CD4-positive, alpha-beta memory T cell (primary cell): ENCODE measurements at regions not wholly inside any gene's neighbourhood (a gene's known extent, or its start where the extent isn't known, plus 50 kb on each side); places are given as distances from the start of the nearest gene placed in this dataset.
A peak's percentile ranks its signal among the peaks of the same experiment; 100 is the strongest.

Experiments
- CTCF ChIA-PET: fragments of 350-600 bp; sonication (Branson Sonifier 250); formaldehyde crosslinking; loops from one replicate; lab custom pipeline; 2021; ENCODE audit warnings: inconsistent platforms; ENCODE audit not compliant: partially characterized antibody; lab: Charles Lee
- POLR2A ChIA-PET: fragments of 350-600 bp; sonication (Branson Sonifier 250); formaldehyde crosslinking; loops from one replicate; lab custom pipeline; 2021; ENCODE audit not compliant: partially characterized antibody; lab: Charles Lee
- DNase-seq, 5 donors: peaks; one replicate each; pipeline versions ENCODE4 v3.0.0 to v3.0.0-alpha.2; 2020 to 2022; ENCODE audit warnings: mixed read lengths in 1 of 5
- H3K27ac ChIP-seq: one replicate; pipeline ENCODE4 v1.7.0; 2013; ENCODE audit warnings: low read depth, low read length
- H3K27me3 ChIP-seq: 2 replicates; pipeline ENCODE4 v1.7.0; 2013; ENCODE audit warnings: mild to moderate bottlenecking, low read length, moderate library complexity; ENCODE audit not compliant: insufficient read depth
- H3K36me3 ChIP-seq: 2 replicates; pipeline ENCODE4 v1.7.0; 2013; ENCODE audit warnings: mild to moderate bottlenecking, low read length, moderate library complexity; ENCODE audit not compliant: insufficient read depth
- H3K4me1 ChIP-seq: 2 replicates; pipeline ENCODE4 v1.7.0; 2013; ENCODE audit warnings: mild to moderate bottlenecking, low read length, moderate library complexity; ENCODE audit not compliant: insufficient read depth
- H3K4me3 ChIP-seq, 2 donors: one replicate each; pipeline ENCODE4 v1.7.0; 2013; ENCODE audit warnings: low read length in 2 of 2, mild to moderate bottlenecking in 1 of 2
- H3K9me3 ChIP-seq, 2 donors: one replicate each; pipeline ENCODE4 v1.7.0; 2013; ENCODE audit warnings: low read length in 2 of 2, control low read depth in 1 of 2; ENCODE audit not compliant: control insufficient read depth in 1 of 2
- H3K27ac Mint-ChIP-seq, 7 donors: one replicate each; pipeline ENCODE4 v1.8.0; 2020 to 2021; ENCODE audit warnings: mixed read lengths in 7 of 7, mild to moderate bottlenecking in 6 of 7, inconsistent platforms in 3 of 7, moderate library complexity in 3 of 7
- H3K27me3 Mint-ChIP-seq, 2 donors: one replicate each; pipeline ENCODE4 v1.8.0; 2020 to 2021; ENCODE audit warnings: mixed read lengths in 2 of 2
- H3K36me3 Mint-ChIP-seq, 2 donors: one replicate each; pipeline ENCODE4 v1.8.0; 2020 to 2021; ENCODE audit warnings: mixed read lengths in 2 of 2, inconsistent platforms in 1 of 2, mild to moderate bottlenecking in 1 of 2
- H3K4me1 Mint-ChIP-seq, 4 donors: one replicate each; pipeline ENCODE4 v1.8.0; 2020 to 2021; ENCODE audit warnings: mixed read lengths in 4 of 4, mild to moderate bottlenecking in 1 of 4
- H3K4me3 Mint-ChIP-seq, 8 donors: one replicate each; pipeline ENCODE4 v1.8.0; 2020 to 2021; ENCODE audit warnings: mixed read lengths in 8 of 8, mild to moderate bottlenecking in 7 of 8, moderate library complexity in 6 of 8, inconsistent platforms in 3 of 8
- H3K9me3 Mint-ChIP-seq, 8 donors: one replicate each; pipeline ENCODE4 v1.8.0; 2020 to 2021; ENCODE audit warnings: mixed read lengths in 8 of 8, mild to moderate bottlenecking in 5 of 8, inconsistent platforms in 3 of 8, moderate library complexity in 1 of 8
- intact Hi-C: fragments of 100-400 bp; cut with micrococcal nuclease; formaldehyde crosslinking; loops from one replicate; pipeline ENCODE4 v1.15.1; 2023

GRCh38 chr2:190792956-190793888, 87.4 kb upstream of the GLS start:
- peak overlapping the region in 1 of 8 donors; percentile 4 for H3K4me3 Mint-ChIP-seq
- Histone ChIP-seq H3K36me3 (no peaks in the 10 kb centered on the region), H3K4me3 (no peak overlapping the region), H3K4me1 (no peaks in the 10 kb centered on the region), H3K27ac (no peak overlapping the region), H3K27me3 (no peaks in the 10 kb centered on the region), H3K9me3 (no peaks in the 10 kb centered on the region)
- no peaks in the 10 kb centered on the region for H3K9me3 Mint-ChIP-seq
- POLR2A ChIA-PET = interaction anchor here (0.6 kb wide), 1 partner anchor 257 kb away, joined by 5 read pairs; no protein-coding TSS in a partner anchor
- no peak overlapping the region for H3K27ac Mint-ChIP-seq
- DNase-seq = no peak
- CTCF ChIA-PET = interaction anchor here (1.1 to 1.2 kb wide), 3 partner anchors 9 to 57 kb away, joined by 3 to 4 read pairs (median 3); no protein-coding TSS in a partner anchor
- intact Hi-C loops = no loop called here
- H3K4me1 Mint-ChIP-seq = peaks cover 3 to 7% (median 5%) of the 10 kb centered on the region in 4 donors
- no peaks in the 10 kb centered on the region for H3K27me3 Mint-ChIP-seq
- H3K36me3 Mint-ChIP-seq = no peaks in the 10 kb centered on the region

- Histone ChIP-seq H3K27ac (no peak overlapping the region), H3K36me3 (no peaks in the 10 kb centered on the region), H3K4me1 (no peaks in the 10 kb centered on the region), H3K4me3 (no peak overlapping the region), H3K27me3 (no peaks in the 10 kb centered on the region), H3K9me3 (no peaks in the 10 kb centered on the region)
- Mint-ChIP-seq H3K27ac (no peak overlapping the region), H3K9me3 (no peaks in the 10 kb centered on the region), H3K27me3 (no peaks in the 10 kb centered on the region), H3K36me3 (no peaks in the 10 kb centered on the region), H3K4me1 (peaks cover 3 to 7% (median 5%) of the 10 kb centered on the region in 4 donors), H3K4me3 (no peak overlapping the region)
- POLR2A ChIA-PET = no interaction called here
- DNase-seq = no peak
- CTCF ChIA-PET = interaction anchor here (1.0 to 1.2 kb wide), 2 partner anchors 14 to 56 kb away, joined by 3 to 5 read pairs; no protein-coding TSS in a partner anchor
- intact Hi-C loops = no loop called here
These were observed 86.2 kb upstream of the GLS start for GRCh38 chr2:190794377-190794776.

GRCh38 chr2:190794790-190795189, 85.8 kb upstream of the GLS start:
- no peak overlapping the region for H3K27ac Mint-ChIP-seq
- H3K4me3 Mint-ChIP-seq = no peak overlapping the region
- ChIA-PET POLR2A (no interaction called here), CTCF (interaction anchor here (1.0 kb wide), 1 partner anchor 14 kb away, joined by 5 read pairs; no protein-coding TSS in a partner anchor)
- peaks cover 3 to 7% (median 5%) of the 10 kb centered on the region in 4 donors for H3K4me1 Mint-ChIP-seq
- Histone ChIP-seq H3K4me3 (no peak overlapping the region), H3K27me3 (no peaks in the 10 kb centered on the region), H3K9me3 (no peaks in the 10 kb centered on the region), H3K36me3 (no peaks in the 10 kb centered on the region), H3K27ac (no peak overlapping the region), H3K4me1 (no peaks in the 10 kb centered on the region)
- H3K9me3 Mint-ChIP-seq = no peaks in the 10 kb centered on the region
- intact Hi-C loops = no loop called here
- no peaks in the 10 kb centered on the region for H3K27me3 Mint-ChIP-seq
- DNase-seq = no peak
- no peaks in the 10 kb centered on the region for H3K36me3 Mint-ChIP-seq

- no peaks in the 10 kb centered on the region for H3K9me3 Mint-ChIP-seq
- H3K4me3 Mint-ChIP-seq = no peak overlapping the region
- H3K27ac Mint-ChIP-seq = no peak overlapping the region
- CTCF ChIA-PET = interaction anchor here (0.9 kb wide), 1 partner anchor 10 kb away, joined by 3 read pairs; no protein-coding TSS in a partner anchor
- Histone ChIP-seq H3K4me1 (no peaks in the 10 kb centered on the region), H3K9me3 (no peaks in the 10 kb centered on the region), H3K27me3 (no peaks in the 10 kb centered on the region), H3K4me3 (no peak overlapping the region), H3K27ac (no peak overlapping the region), H3K36me3 (no peaks in the 10 kb centered on the region)
- H3K4me1 Mint-ChIP-seq = peaks cover 3 to 7% (median 5%) of the 10 kb centered on the region in 4 donors
- no peaks in the 10 kb centered on the region for H3K27me3 Mint-ChIP-seq
- no peak for DNase-seq
- no peaks in the 10 kb centered on the region for H3K36me3 Mint-ChIP-seq
- POLR2A ChIA-PET = no interaction called here
- intact Hi-C loops = no loop called here
These were observed 84.9 kb upstream of the GLS start for GRCh38 chr2:190795686-190796085.

- ChIA-PET CTCF (no interaction called here), POLR2A (no interaction called here)
- Mint-ChIP-seq H3K27me3 (no peaks in the 10 kb centered on the region), H3K4me3 (no peak overlapping the region), H3K9me3 (no peaks in the 10 kb centered on the region), H3K36me3 (no peaks in the 10 kb centered on the region), H3K27ac (no peak overlapping the region), H3K4me1 (no peaks in the 10 kb centered on the region)
- DNase-seq = no peak
- intact Hi-C loops = loop anchor here (10.0 kb wide), 1 partner anchor 775 kb away; no protein-coding TSS in a partner anchor
- Histone ChIP-seq H3K27me3 (no peaks in the 10 kb centered on the region), H3K4me1 (no peaks in the 10 kb centered on the region), H3K27ac (no peak overlapping the region), H3K4me3 (no peak overlapping the region), H3K36me3 (no peaks in the 10 kb centered on the region), H3K9me3 (no peaks in the 10 kb centered on the region)
These were observed 80.6 kb upstream of the GLS start for GRCh38 chr2:190799999-190800398.

GRCh38 chr2:190800528-190800927, 80.1 kb upstream of the GLS start:
- Mint-ChIP-seq H3K4me3 (no peak overlapping the region), H3K27me3 (no peaks in the 10 kb centered on the region), H3K4me1 (no peaks in the 10 kb centered on the region), H3K36me3 (no peaks in the 10 kb centered on the region), H3K9me3 (no peaks in the 10 kb centered on the region), H3K27ac (no peak overlapping the region)
- Histone ChIP-seq H3K4me1 (no peaks in the 10 kb centered on the region), H3K27ac (no peak overlapping the region), H3K9me3 (no peaks in the 10 kb centered on the region), H3K36me3 (no peaks in the 10 kb centered on the region), H3K27me3 (no peaks in the 10 kb centered on the region), H3K4me3 (no peak overlapping the region)
- intact Hi-C loops = loop anchor here (10.0 kb wide), 1 partner anchor 776 kb away; no protein-coding TSS in a partner anchor
- no peak for DNase-seq
- CTCF ChIA-PET = interaction anchor here (0.9 kb wide), 2 partner anchors 26 to 416 kb away, joined by 3 read pairs; no protein-coding TSS in a partner anchor
- POLR2A ChIA-PET = no interaction called here

- H3K4me3 Mint-ChIP-seq = no peak overlapping the region
- H3K27ac Mint-ChIP-seq = no peak overlapping the region
- Histone ChIP-seq H3K27me3 (no peaks in the 10 kb centered on the region), H3K4me1 (no peaks in the 10 kb centered on the region), H3K36me3 (no peaks in the 10 kb centered on the region), H3K9me3 (no peaks in the 10 kb centered on the region), H3K27ac (no peak overlapping the region), H3K4me3 (no peak overlapping the region)
- H3K36me3 Mint-ChIP-seq = no peaks in the 10 kb centered on the region
- DNase-seq = no peak
- H3K9me3 Mint-ChIP-seq = no peaks in the 10 kb centered on the region
- intact Hi-C loops = loop anchor here (10.0 kb wide), 1 partner anchor 777 kb away; no protein-coding TSS in a partner anchor
- ChIA-PET POLR2A (no interaction called here), CTCF (interaction anchor here (1.0 kb wide), 1 partner anchor 714 kb away, joined by 4 read pairs; no protein-coding TSS in a partner anchor)
- H3K27me3 Mint-ChIP-seq = no peaks in the 10 kb centered on the region
- no peaks in the 10 kb centered on the region for H3K4me1 Mint-ChIP-seq
These were observed 78.5 kb upstream of the GLS start for GRCh38 chr2:190802129-190802528.
